T-cell (primary cell): ENCODE measurements at regions not wholly inside any gene's neighbourhood (a gene's known extent, or its start where the extent isn't known, plus 50 kb on each side); places are given as distances from the start of the nearest gene placed in this dataset.

ENCODE experiments used
- ATAC-seq, 4 experiments: fragments of 200-7000 bp in 3 of 4; fragments of 150-1000 bp in 1 of 4; cut with Tn5 transposase; replicated peaks in 1 of 4; 1 replicate in 3 of 4; 2 replicates in 1 of 4; pipeline ENCODE4 v1.10.0; 2021; ENCODE audit warnings: moderate library complexity in 3 of 4, mild to moderate bottlenecking in 2 of 4, moderate number of reproducible peaks in 1 of 4
- CTCF ChIA-PET, 2 donors: fragments of 300-600 bp; sonication (Branson Sonifier 250); formaldehyde crosslinking; loops; one replicate each; lab custom pipeline; 2022; ENCODE audit warnings: antibody characterized with exemption in 2 of 2; lab: Charles Lee
- POLR2A ChIA-PET, 2 donors: fragments of 300-600 bp; sonication (Branson Sonifier 250); formaldehyde crosslinking; loops; one replicate each; lab custom pipeline; 2022; ENCODE audit warnings: antibody characterized with exemption in 2 of 2; lab: Charles Lee
- DNase-seq, 35 experiments: peaks; one replicate each; pipeline versions ENCODE4 v3.0.0 to v3.0.0-alpha.2; 2013 to 2023
- H3K27ac ChIP-seq: one replicate; pipeline ENCODE4 v1.5.1; 2013; ENCODE audit warnings: low read length
- H3K27me3 ChIP-seq, 2 experiments: replicated peaks in 1 of 2; 1 replicate in 1 of 2; 2 replicates in 1 of 2; pipeline versions ENCODE4 v1.6.1 to v1.7.0; 2013; ENCODE audit warnings: low read length in 1 of 2, mixed read lengths in 1 of 2; ENCODE audit not compliant: control insufficient read depth in 2 of 2, insufficient read depth in 2 of 2; ENCODE audit errors: extremely low read depth in 1 of 2
- H3K36me3 ChIP-seq, 2 donors: 1 replicate in 1 of 2; 2 replicates in 1 of 2; pipeline versions ENCODE4 v1.6.1 to v1.7.0; 2013; ENCODE audit warnings: low read length in 1 of 2; ENCODE audit not compliant: control insufficient read depth in 2 of 2, insufficient read depth in 1 of 2; ENCODE audit errors: extremely low read depth in 1 of 2
- H3K4me1 ChIP-seq, 2 experiments: 1 replicate in 1 of 2; 2 replicates in 1 of 2; pipeline versions ENCODE4 v1.6.1 to v1.7.0; 2013; ENCODE audit warnings: low read length in 2 of 2, mixed read lengths in 1 of 2; ENCODE audit not compliant: insufficient read depth in 2 of 2, control insufficient read depth in 1 of 2; ENCODE audit errors: extremely low read depth in 1 of 2
- H3K4me3 ChIP-seq, 2 donors: 1 replicate in 1 of 2; 2 replicates in 1 of 2; pipeline versions ENCODE4 v1.5.1 to v1.7.0; 2013; ENCODE audit warnings: mild to moderate bottlenecking in 2 of 2, low read length in 1 of 2, moderate library complexity in 1 of 2; ENCODE audit not compliant: control insufficient read depth in 1 of 2; ENCODE audit errors: extremely low read depth in 1 of 2
- H3K9me3 ChIP-seq: 2 replicates; pipeline ENCODE4 v1.7.0; 2013
- H3K27ac Mint-ChIP-seq, 2 donors: one replicate each; pipeline ENCODE4 v1.8.0; 2020 to 2021; ENCODE audit warnings: mild to moderate bottlenecking in 2 of 2, mixed read lengths in 2 of 2
- H3K27me3 Mint-ChIP-seq, 2 donors: one replicate each; pipeline ENCODE4 v1.8.0; 2021 to 2022; ENCODE audit warnings: mixed read lengths in 2 of 2
- H3K36me3 Mint-ChIP-seq: one replicate; pipeline ENCODE4 v1.8.0; 2021; ENCODE audit warnings: mixed read lengths
- H3K4me1 Mint-ChIP-seq, 3 donors: one replicate each; pipeline ENCODE4 v1.8.0; 2020 to 2022; ENCODE audit warnings: mixed read lengths in 3 of 3, mild to moderate bottlenecking in 1 of 3
- H3K4me3 Mint-ChIP-seq, 3 donors: one replicate each; pipeline ENCODE4 v1.8.0; 2020 to 2022; ENCODE audit warnings: mild to moderate bottlenecking in 3 of 3, mixed read lengths in 3 of 3, moderate library complexity in 3 of 3
- H3K9me3 Mint-ChIP-seq, 3 donors: one replicate each; pipeline ENCODE4 v1.8.0; 2020 to 2022; ENCODE audit warnings: mixed read lengths in 3 of 3
- WGBS: methylation state at CpG from one replicate; pipeline ENCODE4 v1.1.5; 2013; ENCODE audit warnings: missing lambda C conversion rate; ENCODE audit not compliant: insufficient coverage; 5-methylcytosine and 5-hydroxymethylcytosine counted together

GRCh38 chr2:16397681-16398475, 267.8 kb downstream of the CYRIA start:
- H3K27ac ChIP-seq: no peak overlapping the region
- DNase-seq (no peak), ATAC-seq (no peak)
- H3K36me3 ChIP-seq: no peaks in the 10 kb centered on the region
- POLR2A ChIA-PET: no interaction called here
- Mint-ChIP-seq H3K27ac (no peak overlapping the region), H3K4me1 (no peaks in the 10 kb centered on the region), H3K27me3 (no peaks in the 10 kb centered on the region), H3K9me3 (no peaks in the 10 kb centered on the region), H3K36me3 (no peaks in the 10 kb centered on the region), H3K4me3 (no peak overlapping the region)
- H3K4me3 ChIP-seq: no peak overlapping the region
- 83% methylated on average over 3 of the region's 6 CpGs for WGBS
- CTCF ChIA-PET: no interaction called here
- H3K27me3 ChIP-seq: no peaks in the 10 kb centered on the region
- no peaks in the 10 kb centered on the region for H3K4me1 ChIP-seq
- H3K9me3 ChIP-seq: no peaks in the 10 kb centered on the region

GRCh38 chr2:16396986-16397385, 268.6 kb downstream of the CYRIA start:
- no peaks in the 10 kb centered on the region for H3K36me3 ChIP-seq
- ChIA-PET POLR2A (no interaction called here), CTCF (no interaction called here)
- no peaks in the 10 kb centered on the region for H3K9me3 ChIP-seq
- DNase-seq (no peak), ATAC-seq (no peak)
- H3K27me3 ChIP-seq: no peaks in the 10 kb centered on the region
- H3K27ac Mint-ChIP-seq: no peak overlapping the region
- no peaks in the 10 kb centered on the region for H3K4me1 ChIP-seq
- H3K36me3 Mint-ChIP-seq: no peaks in the 10 kb centered on the region
- no peak overlapping the region for H3K27ac ChIP-seq
- no peaks in the 10 kb centered on the region for H3K27me3 Mint-ChIP-seq
- H3K4me3 Mint-ChIP-seq: no peak overlapping the region
- no peaks in the 10 kb centered on the region for H3K4me1 Mint-ChIP-seq
- no peak overlapping the region for H3K4me3 ChIP-seq
- H3K9me3 Mint-ChIP-seq: peaks cover 0 to under 1% (median under 1%) of the 10 kb centered on the region in 3 donors
- 40% methylated on average over 1 of the region's 3 CpGs for WGBS

GRCh38 chr2:16396171-16396570, 269.5 kb downstream of the CYRIA start:
- Histone ChIP-seq H3K4me1 (no peaks in the 10 kb centered on the region), H3K27me3 (no peaks in the 10 kb centered on the region), H3K4me3 (no peak overlapping the region), H3K9me3 (no peaks in the 10 kb centered on the region), H3K36me3 (no peaks in the 10 kb centered on the region), H3K27ac (no peak overlapping the region)
- WGBS: 76% methylated on average over 10 of the region's 10 CpGs
- H3K9me3 Mint-ChIP-seq: peaks cover 0 to 4% (median 3%) of the 10 kb centered on the region in 3 donors
- no peak for ATAC-seq
- ChIA-PET POLR2A (no interaction called here), CTCF (no interaction called here)
- no peaks in the 10 kb centered on the region for H3K4me1 Mint-ChIP-seq
- no peak for DNase-seq
- no peak overlapping the region for H3K27ac Mint-ChIP-seq
- H3K36me3 Mint-ChIP-seq: no peaks in the 10 kb centered on the region
- H3K4me3 Mint-ChIP-seq: no peak overlapping the region
- no peaks in the 10 kb centered on the region for H3K27me3 Mint-ChIP-seq

GRCh38 chr2:16395601-16396000, 270.0 kb downstream of the CYRIA start:
- Mint-ChIP-seq H3K4me3 (no peak overlapping the region), H3K4me1 (no peaks in the 10 kb centered on the region), H3K36me3 (no peaks in the 10 kb centered on the region), H3K27ac (no peak overlapping the region), H3K27me3 (no peaks in the 10 kb centered on the region), H3K9me3 (peaks cover 0 to 4% (median 3%) of the 10 kb centered on the region in 3 donors)
- WGBS: 80% methylated on average over 1 of the region's 1 CpG
- Histone ChIP-seq H3K4me1 (no peaks in the 10 kb centered on the region), H3K27me3 (no peaks in the 10 kb centered on the region), H3K9me3 (no peaks in the 10 kb centered on the region), H3K4me3 (no peak overlapping the region), H3K36me3 (no peaks in the 10 kb centered on the region), H3K27ac (no peak overlapping the region)
- ATAC-seq (no peak), DNase-seq (no peak)
- CTCF ChIA-PET: no interaction called here
- POLR2A ChIA-PET: no interaction called here

- ChIA-PET CTCF (no interaction called here), POLR2A (no interaction called here)
- Mint-ChIP-seq H3K36me3 (no peaks in the 10 kb centered on the region), H3K27ac (no peak overlapping the region), H3K4me1 (no peaks in the 10 kb centered on the region), H3K9me3 (peaks cover 0 to 4% (median 3%) of the 10 kb centered on the region in 3 donors), H3K4me3 (no peak overlapping the region), H3K27me3 (no peaks in the 10 kb centered on the region)
- DNase-seq (no peak), ATAC-seq (no peak)
- H3K27me3 ChIP-seq: no peaks in the 10 kb centered on the region
- H3K27ac ChIP-seq: no peak overlapping the region
- no peaks in the 10 kb centered on the region for H3K36me3 ChIP-seq
- no peak overlapping the region for H3K4me3 ChIP-seq
- no peaks in the 10 kb centered on the region for H3K9me3 ChIP-seq
- H3K4me1 ChIP-seq: no peaks in the 10 kb centered on the region
- WGBS: 96% methylated on average over 2 of the region's 3 CpGs
Observed at GRCh38 chr2:16394986-16395550, 270.6 kb downstream of the CYRIA start.

GRCh38 chr2:16394072-16394985, 271.3 kb downstream of the CYRIA start:
- no peaks in the 10 kb centered on the region for H3K27me3 ChIP-seq
- ATAC-seq (no peak), DNase-seq (peak in 1 of 35 experiments; percentile 35)
- no peak overlapping the region for H3K4me3 Mint-ChIP-seq
- H3K36me3 ChIP-seq: no peaks in the 10 kb centered on the region
- no peaks in the 10 kb centered on the region for H3K9me3 ChIP-seq
- H3K4me1 Mint-ChIP-seq: no peaks in the 10 kb centered on the region
- ChIA-PET CTCF (no interaction called here), POLR2A (no interaction called here)
- no peaks in the 10 kb centered on the region for H3K27me3 Mint-ChIP-seq
- no peak overlapping the region for H3K27ac ChIP-seq
- peaks cover 0 to 4% (median 3%) of the 10 kb centered on the region in 3 donors for H3K9me3 Mint-ChIP-seq
- no peak overlapping the region for H3K4me3 ChIP-seq
- no peaks in the 10 kb centered on the region for H3K4me1 ChIP-seq
- no peak overlapping the region for H3K27ac Mint-ChIP-seq
- no peaks in the 10 kb centered on the region for H3K36me3 Mint-ChIP-seq
- 80% methylated on average over 12 of the region's 15 CpGs for WGBS
